ENCODE measurements at regions not wholly inside any gene's neighbourhood (a gene's known extent, or its start where the extent isn't known, plus 50 kb on each side); places are given as distances from the start of the nearest gene placed in this dataset.

- H3K27me3 ChIP-seq (ENCODE audit: low read length), result no peaks in the 10 kb centered on the region
- TF ChIP-seq CTCF (IDR thresholded peaks at IDR 0.05; ENCODE audit: insufficient read depth, low read length, poor library complexity, severe bottlenecking), result no peak
- TF ChIP-seq EZH2phosphoT487 (conservative IDR thresholded peaks at IDR 0.05; ENCODE audit: low read length), result no peak
- H3K9ac ChIP-seq (ENCODE audit: low read length), result no peak overlapping the region
- H3F3A ChIP-seq (ENCODE audit: insufficient read depth), result no peaks in the 10 kb centered on the region
- H3K4me2 ChIP-seq (ENCODE audit: low read depth, low read length, poor library complexity, severe bottlenecking), result no peak overlapping the region
- no peak overlapping the region for H3K27ac ChIP-seq (ENCODE audit: low read depth, low read length)
- no peak overlapping the region for H2AFZ ChIP-seq (ENCODE audit: low read depth, low read length, severe bottlenecking)
- H3K9me3 ChIP-seq (ENCODE audit: insufficient read depth, low read length), result no peaks in the 10 kb centered on the region
- H3K9me2 ChIP-seq (replicated peaks; ENCODE audit: insufficient read depth, low read length), result no peaks in the 10 kb centered on the region
- no peaks in the 10 kb centered on the region for H3K79me2 ChIP-seq (ENCODE audit: insufficient read depth, low read length)
- no peaks in the 10 kb centered on the region for H3K36me3 ChIP-seq (ENCODE audit: low read length)
- no peak overlapping the region for H3K4me3 ChIP-seq (ENCODE audit: insufficient read depth, low read length, poor library complexity, severe bottlenecking)
- H4K20me1 ChIP-seq (ENCODE audit: low read depth, low read length), result no peaks in the 10 kb centered on the region
Observed at GRCh38 chr4:187767158-187767557, 228.4 kb upstream of the ZFP42 start.

- no peaks in the 10 kb centered on the region for H3K9me2 ChIP-seq (replicated peaks; ENCODE audit: insufficient read depth, low read length)
- H3F3A ChIP-seq (ENCODE audit: insufficient read depth), result no peaks in the 10 kb centered on the region
- no peaks in the 10 kb centered on the region for H4K20me1 ChIP-seq (ENCODE audit: low read depth, low read length)
- no peak overlapping the region for H3K9ac ChIP-seq (ENCODE audit: low read length)
- no peaks in the 10 kb centered on the region for H3K36me3 ChIP-seq (ENCODE audit: low read length)
- no peak overlapping the region for H3K27ac ChIP-seq (ENCODE audit: low read depth, low read length)
- no peak for TF ChIP-seq EZH2phosphoT487 (conservative IDR thresholded peaks at IDR 0.05; ENCODE audit: low read length)
- no peak for TF ChIP-seq CTCF (IDR thresholded peaks at IDR 0.05; ENCODE audit: insufficient read depth, low read length, poor library complexity, severe bottlenecking)
- no peaks in the 10 kb centered on the region for H3K27me3 ChIP-seq (ENCODE audit: low read length)
- no peak overlapping the region for H2AFZ ChIP-seq (ENCODE audit: low read depth, low read length, severe bottlenecking)
- H3K9me3 ChIP-seq (ENCODE audit: insufficient read depth, low read length), result no peaks in the 10 kb centered on the region
- H3K79me2 ChIP-seq (ENCODE audit: insufficient read depth, low read length), result no peaks in the 10 kb centered on the region
- no peak overlapping the region for H3K4me3 ChIP-seq (ENCODE audit: insufficient read depth, low read length, poor library complexity, severe bottlenecking)
- no peak overlapping the region for H3K4me2 ChIP-seq (ENCODE audit: low read depth, low read length, poor library complexity, severe bottlenecking)
Observed at GRCh38 chr4:187767687-187768086, 227.9 kb upstream of the ZFP42 start.

- Histone ChIP-seq H3F3A (ENCODE audit: insufficient read depth) (no peaks in the 10 kb centered on the region), H3K9me2 (replicated peaks; ENCODE audit: insufficient read depth, low read length) (no peaks in the 10 kb centered on the region), H3K27me3 (ENCODE audit: low read length) (no peaks in the 10 kb centered on the region), H3K9me3 (ENCODE audit: insufficient read depth, low read length) (no peaks in the 10 kb centered on the region), H3K9ac (ENCODE audit: low read length) (no peak overlapping the region), H3K4me3 (ENCODE audit: insufficient read depth, low read length, poor library complexity, severe bottlenecking) (no peak overlapping the region), H2AFZ (ENCODE audit: low read depth, low read length, severe bottlenecking) (no peak overlapping the region), H4K20me1 (ENCODE audit: low read depth, low read length) (no peaks in the 10 kb centered on the region), H3K4me2 (ENCODE audit: low read depth, low read length, poor library complexity, severe bottlenecking) (no peak overlapping the region), H3K79me2 (ENCODE audit: insufficient read depth, low read length) (no peaks in the 10 kb centered on the region), H3K36me3 (ENCODE audit: low read length) (no peaks in the 10 kb centered on the region), H3K27ac (ENCODE audit: low read depth, low read length) (no peak overlapping the region)
- TF ChIP-seq CTCF (IDR thresholded peaks at IDR 0.05; ENCODE audit: insufficient read depth, low read length, poor library complexity, severe bottlenecking) (no peak), EZH2phosphoT487 (conservative IDR thresholded peaks at IDR 0.05; ENCODE audit: low read length) (no peak)
Observed at GRCh38 chr4:187770345-187770744, 225.2 kb upstream of the ZFP42 start.

All from SU-DHL-6 (cell line).